ENCODE measurements at regions not wholly inside any gene's neighbourhood (a gene's known extent, or its start where the extent isn't known, plus 50 kb on each side); places are given as distances from the start of the nearest gene placed in this dataset.

DNA sequence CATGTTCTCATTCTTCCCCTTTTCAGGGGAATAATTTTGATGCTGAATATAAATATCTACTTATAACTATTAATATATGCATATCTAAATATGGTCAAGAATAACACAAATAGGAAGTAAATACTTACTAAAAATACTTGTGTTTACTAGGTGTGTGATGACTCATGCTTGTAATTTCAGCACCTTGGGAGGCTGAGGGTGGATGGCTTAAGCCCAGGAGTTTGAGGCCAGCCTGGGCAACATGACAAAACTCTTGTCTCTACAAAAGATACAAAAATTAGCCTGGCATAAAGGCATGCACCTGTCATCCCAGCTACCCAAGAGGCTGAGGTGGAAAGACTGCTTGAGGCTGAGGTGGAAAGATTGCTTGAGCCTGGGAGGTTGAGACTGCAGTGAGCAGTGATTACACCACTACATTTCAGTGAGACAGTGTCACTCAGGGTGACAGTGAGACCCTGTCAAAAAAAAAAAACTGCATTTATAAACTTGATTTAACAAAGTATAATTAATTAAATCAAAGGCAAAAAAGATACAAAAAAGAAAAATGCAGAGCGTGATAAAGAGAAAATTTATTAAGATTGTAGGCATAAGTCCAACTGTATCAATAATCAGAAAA lies 703.1 kb upstream of the VRK2 start:
- TF ChIP-seq, protein P1, sequence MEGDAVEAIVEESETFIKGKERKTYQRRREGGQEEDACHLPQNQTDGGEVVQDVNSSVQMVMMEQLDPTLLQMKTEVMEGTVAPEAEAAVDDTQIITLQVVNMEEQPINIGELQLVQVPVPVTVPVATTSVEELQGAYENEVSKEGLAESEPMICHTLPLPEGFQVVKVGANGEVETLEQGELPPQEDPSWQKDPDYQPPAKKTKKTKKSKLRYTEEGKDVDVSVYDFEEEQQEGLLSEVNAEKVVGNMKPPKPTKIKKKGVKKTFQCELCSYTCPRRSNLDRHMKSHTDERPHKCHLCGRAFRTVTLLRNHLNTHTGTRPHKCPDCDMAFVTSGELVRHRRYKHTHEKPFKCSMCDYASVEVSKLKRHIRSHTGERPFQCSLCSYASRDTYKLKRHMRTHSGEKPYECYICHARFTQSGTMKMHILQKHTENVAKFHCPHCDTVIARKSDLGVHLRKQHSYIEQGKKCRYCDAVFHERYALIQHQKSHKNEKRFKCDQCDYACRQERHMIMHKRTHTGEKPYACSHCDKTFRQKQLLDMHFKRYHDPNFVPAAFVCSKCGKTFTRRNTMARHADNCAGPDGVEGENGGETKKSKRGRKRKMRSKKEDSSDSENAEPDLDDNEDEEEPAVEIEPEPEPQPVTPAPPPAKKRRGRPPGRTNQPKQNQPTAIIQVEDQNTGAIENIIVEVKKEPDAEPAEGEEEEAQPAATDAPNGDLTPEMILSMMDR (IDR thresholded peaks at IDR 0.05): no peak

DNA sequence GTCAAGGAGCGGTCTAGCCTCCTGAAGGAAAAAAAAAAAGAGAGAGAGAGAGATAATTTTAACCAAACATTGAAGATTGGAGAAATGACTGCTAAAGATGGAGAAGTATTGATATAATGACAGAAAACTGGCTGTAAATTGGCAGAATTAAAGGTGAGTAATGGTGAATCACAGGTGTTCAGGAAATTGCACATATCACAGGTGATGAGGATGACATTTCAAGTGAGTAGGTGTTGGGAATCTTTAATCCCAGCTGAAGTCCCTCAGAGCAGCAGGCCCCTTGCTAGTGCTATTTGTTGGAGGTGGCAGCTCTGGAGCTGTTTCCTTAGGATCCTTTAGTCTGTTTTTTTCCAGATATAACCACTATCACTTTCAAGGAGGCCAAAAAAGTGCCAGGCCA lies 678.4 kb upstream of the VRK2 start:
- no peaks in the 10 kb centered on the region for H3K27me3 ChIP-seq
- no peaks in the 10 kb centered on the region for H3K36me3 ChIP-seq
- no peaks in the 10 kb centered on the region for H3K9me3 ChIP-seq
- no peaks in the 10 kb centered on the region for H3K4me1 ChIP-seq (ENCODE audit: control insufficient read depth in 1 of 2, insufficient read depth in 1 of 2, low read depth in 1 of 2, low read length in 1 of 2)
- H3K4me3 ChIP-seq (ENCODE audit: low read depth in 1 of 2, low read length in 1 of 2): no peak overlapping the region
- no peak overlapping the region for H3K27ac ChIP-seq
- TF ChIP-seq, protein P1 (IDR thresholded peaks at IDR 0.05): no peak

More for the DNA sequence above, 703.1 kb upstream of the VRK2 start:
- Histone ChIP-seq H3K27me3 (no peaks in the 10 kb centered on the region), H3K27ac (no peak overlapping the region), H3K36me3 (no peaks in the 10 kb centered on the region), H3K9me3 (no peaks in the 10 kb centered on the region), H3K4me3 (ENCODE audit: low read depth in 1 of 2, low read length in 1 of 2) (no peak overlapping the region), H3K4me1 (ENCODE audit: control insufficient read depth in 1 of 2, insufficient read depth in 1 of 2, low read depth in 1 of 2, low read length in 1 of 2) (no peaks in the 10 kb centered on the region)

DNA sequence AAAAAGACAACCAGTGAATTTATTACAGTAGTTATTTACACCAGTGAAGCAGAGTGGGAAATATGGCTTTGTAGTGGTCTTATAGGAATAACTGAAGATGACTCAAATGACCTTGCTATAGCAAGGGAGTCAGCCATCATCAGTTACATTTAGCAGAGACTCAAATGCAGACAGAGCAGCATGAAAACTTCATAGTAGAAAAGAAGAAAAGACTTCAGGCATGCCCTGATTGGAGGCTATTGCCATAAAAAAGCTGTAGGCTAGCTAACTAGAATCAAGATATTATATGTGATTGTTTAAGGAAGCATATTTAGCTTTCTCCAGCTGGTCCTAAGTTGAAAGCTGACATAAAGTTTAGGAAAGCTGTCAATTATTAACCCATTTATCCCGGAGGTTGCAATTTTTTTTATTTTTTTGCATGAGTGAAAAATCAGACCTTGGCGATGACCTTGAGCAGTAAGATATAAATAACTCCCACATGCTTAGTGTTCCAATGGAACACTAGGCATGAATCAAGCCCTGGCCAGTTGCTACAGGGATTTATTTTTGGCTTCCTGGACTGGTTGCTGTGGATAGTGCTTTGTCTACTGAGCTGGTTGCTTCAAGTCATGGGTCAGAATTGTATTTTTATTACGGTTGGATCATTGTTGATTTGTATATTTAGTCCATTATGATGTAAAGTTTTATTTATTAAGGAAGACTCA lies 675.6 kb upstream of the VRK2 start:
- no peak overlapping the region for H3K27ac ChIP-seq
- no peaks in the 10 kb centered on the region for H3K9me3 ChIP-seq
- H3K4me3 ChIP-seq (ENCODE audit: low read depth in 1 of 2, low read length in 1 of 2): no peak overlapping the region
- H3K36me3 ChIP-seq: no peaks in the 10 kb centered on the region
- no peaks in the 10 kb centered on the region for H3K4me1 ChIP-seq (ENCODE audit: control insufficient read depth in 1 of 2, insufficient read depth in 1 of 2, low read depth in 1 of 2, low read length in 1 of 2)
- no peaks in the 10 kb centered on the region for H3K27me3 ChIP-seq
- TF ChIP-seq, protein P1 (IDR thresholded peaks at IDR 0.05): no peak

DNA sequence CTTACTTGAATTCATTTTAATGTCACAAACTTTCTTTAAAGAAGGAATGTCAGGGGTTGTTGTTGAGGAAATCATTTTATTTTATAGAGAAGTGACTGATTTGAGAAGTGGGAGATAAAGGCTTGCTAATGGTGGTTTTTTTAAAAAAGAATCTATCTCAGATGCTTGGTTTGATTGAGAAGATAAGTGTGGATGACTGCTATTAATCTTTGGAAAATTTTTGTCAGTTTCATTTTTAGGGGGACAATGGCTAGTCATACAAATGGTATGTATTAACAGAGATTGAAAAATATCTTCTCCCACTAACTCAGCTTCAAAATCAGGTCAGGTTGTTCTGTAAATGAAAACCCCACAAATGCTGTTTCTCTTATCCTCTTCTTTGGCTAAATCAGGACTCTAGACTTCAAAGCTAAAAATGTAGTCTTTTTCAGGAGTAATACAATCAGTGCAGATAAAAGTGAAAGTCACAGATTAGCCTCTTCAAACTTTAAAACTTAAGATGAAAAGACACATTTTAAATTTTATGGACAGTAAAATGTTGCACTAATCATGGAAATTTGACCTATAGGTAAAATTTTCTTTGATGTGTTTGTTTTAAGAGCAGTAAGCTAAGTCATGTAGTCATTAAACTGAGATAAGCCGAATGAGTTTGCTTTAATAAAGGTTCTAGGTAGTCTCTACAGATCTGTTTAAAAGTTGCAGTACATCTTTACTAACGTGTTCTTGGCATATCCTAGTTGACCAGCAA lies 674.2 kb upstream of the VRK2 start:
- Histone ChIP-seq H3K4me1 (ENCODE audit: control insufficient read depth in 1 of 2, insufficient read depth in 1 of 2, low read depth in 1 of 2, low read length in 1 of 2) (no peaks in the 10 kb centered on the region), H3K9me3 (no peaks in the 10 kb centered on the region), H3K27ac (no peak overlapping the region), H3K36me3 (no peaks in the 10 kb centered on the region), H3K4me3 (ENCODE audit: low read depth in 1 of 2, low read length in 1 of 2) (no peak overlapping the region), H3K27me3 (no peaks in the 10 kb centered on the region)
- TF ChIP-seq, protein P1 (IDR thresholded peaks at IDR 0.05): no peak

DNA sequence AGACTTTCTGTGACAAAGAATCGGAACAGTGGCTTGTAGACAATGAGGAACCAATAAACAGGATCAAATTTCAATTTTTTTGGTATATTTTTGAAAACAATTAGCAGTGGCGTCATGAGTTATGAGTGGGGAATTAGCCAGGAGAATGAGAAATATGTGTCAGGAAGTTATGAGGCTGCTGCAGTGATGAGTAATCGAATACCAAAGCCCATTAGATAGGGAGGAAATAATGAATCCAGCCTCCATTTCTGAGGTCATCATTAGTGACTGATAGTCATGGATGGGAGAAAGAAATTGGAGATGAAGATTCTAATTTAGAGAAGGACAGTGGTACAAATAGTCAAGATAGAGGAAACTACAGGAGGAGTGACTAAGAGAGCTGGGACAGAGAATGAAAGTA lies 673.1 kb upstream of the VRK2 start:
- Histone ChIP-seq H3K4me1 (ENCODE audit: control insufficient read depth in 1 of 2, insufficient read depth in 1 of 2, low read depth in 1 of 2, low read length in 1 of 2) (no peaks in the 10 kb centered on the region), H3K27ac (no peak overlapping the region), H3K27me3 (no peaks in the 10 kb centered on the region), H3K36me3 (no peaks in the 10 kb centered on the region), H3K4me3 (ENCODE audit: low read depth in 1 of 2, low read length in 1 of 2) (no peak overlapping the region), H3K9me3 (no peaks in the 10 kb centered on the region)
- TF ChIP-seq, protein P1 (IDR thresholded peaks at IDR 0.05): no peak

Measured in neutrophil (primary cell).